Neutrophil (primary cell): ENCODE measurements at regions not wholly inside any gene's neighbourhood (a gene's known extent, or its start where the extent isn't known, plus 50 kb on each side); places are given as distances from the start of the nearest gene placed in this dataset.

Experiments used
- H3K27ac ChIP-seq: fragments of 200-600 bp; sonication (generic); 2 replicates; pipeline ENCODE4 v1.5.1; 2016; ENCODE audit warnings: mild to moderate bottlenecking, moderate library complexity
- H3K27me3 ChIP-seq: fragments of 200-600 bp; sonication (generic); 2 replicates; pipeline ENCODE4 v1.6.0; 2016; ENCODE audit warnings: mild to moderate bottlenecking
- H3K36me3 ChIP-seq: fragments of 200-600 bp; sonication (generic); 2 replicates; pipeline ENCODE4 v1.5.1; 2017
- H3K4me1 ChIP-seq, 2 experiments: fragments of 200-600 bp in 1 of 2; sonication (generic) in 1 of 2; 1 replicate in 1 of 2; 2 replicates in 1 of 2; pipeline versions ENCODE4 v1.5.1 to v1.6.1; 2013 to 2016; ENCODE audit warnings: low read depth in 1 of 2, low read length in 1 of 2, mild to moderate bottlenecking in 1 of 2, moderate library complexity in 1 of 2; ENCODE audit not compliant: control insufficient read depth in 1 of 2, insufficient read depth in 1 of 2
- H3K4me3 ChIP-seq, 2 experiments: fragments of 200-600 bp in 1 of 2; sonication (generic) in 1 of 2; 1 replicate in 1 of 2; 2 replicates in 1 of 2; pipeline ENCODE4 v1.5.1; 2013 to 2016; ENCODE audit warnings: low read depth in 1 of 2, low read length in 1 of 2, mild to moderate bottlenecking in 1 of 2, moderate library complexity in 1 of 2
- H3K9me3 ChIP-seq: fragments of 200-600 bp; sonication (generic); 2 replicates; pipeline ENCODE4 v1.5.1; 2016
- TF ChIP-seq, protein P1 (sequence below): fragments of 200-600 bp; sonication (generic); IDR thresholded peaks from 2 replicates; pipeline ENCODE4 v1.5.1; 2016; ENCODE audit warnings: antibody characterized with exemption

- Histone ChIP-seq H3K4me1 (no peaks in the 10 kb centered on the region), H3K27me3 (no peaks in the 10 kb centered on the region), H3K9me3 (no peaks in the 10 kb centered on the region), H3K36me3 (no peaks in the 10 kb centered on the region), H3K27ac (no peak overlapping the region), H3K4me3 (no peak overlapping the region)
- TF ChIP-seq, protein P1, sequence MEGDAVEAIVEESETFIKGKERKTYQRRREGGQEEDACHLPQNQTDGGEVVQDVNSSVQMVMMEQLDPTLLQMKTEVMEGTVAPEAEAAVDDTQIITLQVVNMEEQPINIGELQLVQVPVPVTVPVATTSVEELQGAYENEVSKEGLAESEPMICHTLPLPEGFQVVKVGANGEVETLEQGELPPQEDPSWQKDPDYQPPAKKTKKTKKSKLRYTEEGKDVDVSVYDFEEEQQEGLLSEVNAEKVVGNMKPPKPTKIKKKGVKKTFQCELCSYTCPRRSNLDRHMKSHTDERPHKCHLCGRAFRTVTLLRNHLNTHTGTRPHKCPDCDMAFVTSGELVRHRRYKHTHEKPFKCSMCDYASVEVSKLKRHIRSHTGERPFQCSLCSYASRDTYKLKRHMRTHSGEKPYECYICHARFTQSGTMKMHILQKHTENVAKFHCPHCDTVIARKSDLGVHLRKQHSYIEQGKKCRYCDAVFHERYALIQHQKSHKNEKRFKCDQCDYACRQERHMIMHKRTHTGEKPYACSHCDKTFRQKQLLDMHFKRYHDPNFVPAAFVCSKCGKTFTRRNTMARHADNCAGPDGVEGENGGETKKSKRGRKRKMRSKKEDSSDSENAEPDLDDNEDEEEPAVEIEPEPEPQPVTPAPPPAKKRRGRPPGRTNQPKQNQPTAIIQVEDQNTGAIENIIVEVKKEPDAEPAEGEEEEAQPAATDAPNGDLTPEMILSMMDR = no peak
These were observed 544.4 kb upstream of the PKN2 start for GRCh38 chr1:88139633-88140032.

GRCh38 chr1:88140325-88140724 lies 543.7 kb upstream of the PKN2 start:
- Histone ChIP-seq H3K27ac (no peak overlapping the region), H3K9me3 (no peaks in the 10 kb centered on the region), H3K27me3 (no peaks in the 10 kb centered on the region), H3K36me3 (no peaks in the 10 kb centered on the region), H3K4me1 (no peaks in the 10 kb centered on the region), H3K4me3 (no peak overlapping the region)
- TF ChIP-seq, protein P1 = no peak

DNA sequence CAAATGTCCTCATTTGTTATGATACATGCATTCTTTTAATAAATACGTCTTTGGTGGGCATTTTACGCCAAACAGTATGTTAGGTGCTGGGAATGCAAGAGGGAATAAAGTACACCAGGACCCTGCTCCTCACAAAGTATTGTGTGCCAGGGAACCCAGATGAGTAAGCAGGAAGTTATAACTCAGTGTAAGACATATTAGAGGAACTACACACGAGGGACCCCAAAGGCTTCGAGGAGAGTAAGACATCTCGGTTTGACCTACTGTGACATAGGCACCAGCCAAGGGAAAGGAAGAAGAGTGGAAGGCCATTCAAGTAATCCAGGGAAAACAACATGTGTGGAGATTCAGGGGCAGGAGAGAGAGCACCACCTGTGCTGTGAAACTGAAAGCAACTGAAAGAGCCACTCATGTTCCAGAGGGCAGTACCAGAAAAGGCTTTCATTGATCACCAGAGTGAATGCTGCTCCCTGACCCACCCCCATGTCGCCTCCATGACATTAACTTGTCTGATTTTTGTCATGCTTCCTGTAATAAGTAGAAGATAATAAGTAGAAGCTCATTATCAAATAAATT lies 542.5 kb upstream of the PKN2 start:
- no peaks in the 10 kb centered on the region for H3K27me3 ChIP-seq
- no peaks in the 10 kb centered on the region for H3K4me1 ChIP-seq
- TF ChIP-seq, protein P1 = no peak
- H3K36me3 ChIP-seq = no peaks in the 10 kb centered on the region
- no peak overlapping the region for H3K4me3 ChIP-seq
- no peak overlapping the region for H3K27ac ChIP-seq
- H3K9me3 ChIP-seq = no peaks in the 10 kb centered on the region

DNA sequence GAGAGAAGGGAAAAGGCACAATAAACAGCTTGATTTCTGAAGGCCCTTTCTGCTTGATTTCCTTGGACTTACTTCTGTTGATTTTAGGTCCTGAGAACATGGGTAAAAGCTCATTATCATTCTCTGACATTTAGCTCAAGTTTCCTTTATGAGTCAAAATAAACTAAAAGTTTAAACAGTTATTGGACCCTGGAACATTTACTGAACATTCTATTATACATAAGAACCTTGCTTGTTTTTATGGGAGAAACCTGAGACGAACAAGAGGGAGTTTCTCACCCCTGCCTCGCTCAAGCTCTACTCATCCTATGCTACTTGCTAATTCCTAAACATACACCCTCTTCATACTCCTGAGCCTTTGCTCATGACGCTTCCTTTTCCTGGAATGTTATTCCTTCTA lies 538.3 kb upstream of the PKN2 start:
- no peak overlapping the region for H3K27ac ChIP-seq
- TF ChIP-seq, protein P1 = no peak
- no peaks in the 10 kb centered on the region for H3K4me1 ChIP-seq
- no peak overlapping the region for H3K4me3 ChIP-seq
- no peaks in the 10 kb centered on the region for H3K36me3 ChIP-seq
- no peaks in the 10 kb centered on the region for H3K27me3 ChIP-seq
- no peaks in the 10 kb centered on the region for H3K9me3 ChIP-seq

- TF ChIP-seq, protein P1 = no peak
- Histone ChIP-seq H3K9me3 (no peaks in the 10 kb centered on the region), H3K27me3 (no peaks in the 10 kb centered on the region), H3K36me3 (no peaks in the 10 kb centered on the region), H3K27ac (no peak overlapping the region), H3K4me3 (no peak overlapping the region), H3K4me1 (no peaks in the 10 kb centered on the region)
These were observed 534.4 kb upstream of the PKN2 start for GRCh38 chr1:88149686-88150085.

DNA sequence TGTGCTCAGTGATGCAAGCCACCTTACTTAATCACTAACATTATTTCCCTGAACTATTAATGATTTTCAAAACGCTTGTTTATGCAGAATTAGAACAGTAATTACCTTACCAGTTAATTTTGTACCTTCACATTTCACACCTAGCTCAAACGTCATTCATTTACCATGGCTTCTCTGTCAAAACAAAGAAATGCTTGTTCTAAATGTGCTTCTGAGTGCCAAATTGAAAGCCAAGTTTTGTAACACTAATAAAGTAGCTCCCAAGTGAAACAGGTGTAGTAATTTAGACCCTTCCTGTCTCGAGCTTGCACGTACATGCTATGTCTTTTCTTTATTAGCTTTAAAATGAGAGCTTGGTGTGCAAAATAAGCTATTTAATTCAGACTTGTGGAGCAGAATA lies 533.7 kb upstream of the PKN2 start:
- TF ChIP-seq, protein P1 = no peak
- Histone ChIP-seq H3K27ac (no peak overlapping the region), H3K4me1 (no peaks in the 10 kb centered on the region), H3K4me3 (no peak overlapping the region), H3K36me3 (no peaks in the 10 kb centered on the region), H3K9me3 (no peaks in the 10 kb centered on the region), H3K27me3 (no peaks in the 10 kb centered on the region)
